ENCODE measurements at regions not wholly inside any gene's neighbourhood (a gene's known extent, or its start where the extent isn't known, plus 50 kb on each side); places are given as distances from the start of the nearest gene placed in this dataset.

DNA sequence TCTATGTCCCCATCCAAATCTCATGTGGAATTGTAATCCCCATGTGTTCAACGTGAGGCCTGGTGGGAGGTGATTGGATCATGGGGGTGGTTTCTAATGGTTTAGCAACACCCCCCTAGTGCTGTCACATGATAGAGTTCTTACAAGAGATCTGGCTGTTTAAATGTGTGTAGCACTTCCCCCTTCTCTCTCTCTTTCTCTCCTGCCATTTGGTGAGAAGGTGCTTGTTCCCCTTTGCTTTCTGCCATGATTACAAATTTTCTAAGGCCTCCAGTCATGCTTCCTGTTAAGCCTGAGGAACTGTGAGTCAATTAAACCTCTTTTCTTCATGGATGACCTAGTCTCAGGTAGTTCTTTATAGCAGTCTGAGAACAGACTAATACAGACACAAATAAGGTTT lies 165.4 kb downstream of the OGFRL1 start:
- H3K27me3 Mint-ChIP-seq (ENCODE audit: insufficient read depth, low read depth), result peaks cover 2% of the 10 kb centered on the region
- H4K20me1 ChIP-seq (ENCODE audit: low read depth), result no peaks in the 10 kb centered on the region
- H3K4me2 ChIP-seq, result no peak overlapping the region
- H3K4me3 ChIP-seq, result no peak overlapping the region
- no peak overlapping the region for H3K27ac Mint-ChIP-seq
- H3K4me1 Mint-ChIP-seq, result peaks cover 4% of the 10 kb centered on the region
- no peaks in the 10 kb centered on the region for H3K79me2 ChIP-seq (ENCODE audit: low read depth)
- no peaks in the 10 kb centered on the region for H3F3A ChIP-seq (ENCODE audit: low read depth)
- H3K27me3 ChIP-seq, result no peaks in the 10 kb centered on the region
- peaks cover 5% of the 10 kb centered on the region for H3K9me3 Mint-ChIP-seq
- no peak overlapping the region for H3K9ac ChIP-seq
- H3K27ac ChIP-seq, result no peak overlapping the region
- H3K4me1 ChIP-seq, result no peaks in the 10 kb centered on the region
- H2AFZ ChIP-seq (replicated peaks), result peak overlapping the region; percentile 61
- H3K36me3 ChIP-seq, result no peaks in the 10 kb centered on the region
- H3K4me3 Mint-ChIP-seq, result no peak overlapping the region
- TF ChIP-seq, protein P1, sequence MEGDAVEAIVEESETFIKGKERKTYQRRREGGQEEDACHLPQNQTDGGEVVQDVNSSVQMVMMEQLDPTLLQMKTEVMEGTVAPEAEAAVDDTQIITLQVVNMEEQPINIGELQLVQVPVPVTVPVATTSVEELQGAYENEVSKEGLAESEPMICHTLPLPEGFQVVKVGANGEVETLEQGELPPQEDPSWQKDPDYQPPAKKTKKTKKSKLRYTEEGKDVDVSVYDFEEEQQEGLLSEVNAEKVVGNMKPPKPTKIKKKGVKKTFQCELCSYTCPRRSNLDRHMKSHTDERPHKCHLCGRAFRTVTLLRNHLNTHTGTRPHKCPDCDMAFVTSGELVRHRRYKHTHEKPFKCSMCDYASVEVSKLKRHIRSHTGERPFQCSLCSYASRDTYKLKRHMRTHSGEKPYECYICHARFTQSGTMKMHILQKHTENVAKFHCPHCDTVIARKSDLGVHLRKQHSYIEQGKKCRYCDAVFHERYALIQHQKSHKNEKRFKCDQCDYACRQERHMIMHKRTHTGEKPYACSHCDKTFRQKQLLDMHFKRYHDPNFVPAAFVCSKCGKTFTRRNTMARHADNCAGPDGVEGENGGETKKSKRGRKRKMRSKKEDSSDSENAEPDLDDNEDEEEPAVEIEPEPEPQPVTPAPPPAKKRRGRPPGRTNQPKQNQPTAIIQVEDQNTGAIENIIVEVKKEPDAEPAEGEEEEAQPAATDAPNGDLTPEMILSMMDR (IDR thresholded peaks at IDR 0.05), result no peak
- TF ChIP-seq EZH2phosphoT487 (IDR thresholded peaks at IDR 0.05) (no peak), EZH2 (IDR thresholded peaks at IDR 0.05) (no peak)
- H3K36me3 Mint-ChIP-seq, result no peaks in the 10 kb centered on the region
- no peaks in the 10 kb centered on the region for H3K9me3 ChIP-seq (ENCODE audit: low read depth)
- DNase-seq (ENCODE audit: low spot score), result no peak

DNA sequence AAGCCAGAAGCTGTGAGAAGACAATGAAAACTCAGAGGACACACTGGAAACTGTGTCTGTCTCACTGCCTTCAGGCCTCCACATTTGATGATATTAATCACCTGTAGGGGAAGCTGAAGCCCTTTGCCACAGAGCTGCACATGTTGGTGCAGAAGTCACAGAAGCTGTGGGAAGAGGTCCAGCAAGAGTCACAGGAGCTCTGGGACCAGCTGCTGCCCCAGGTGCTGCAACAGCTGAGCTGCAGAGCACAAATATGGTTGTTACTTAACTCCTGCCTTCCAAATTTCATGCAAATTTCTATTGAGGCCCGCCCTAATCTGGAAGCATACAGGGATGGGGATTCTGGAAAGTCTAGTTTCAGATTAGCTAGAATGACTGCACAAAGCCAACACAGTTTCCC lies 169.3 kb downstream of the OGFRL1 start:
- Histone ChIP-seq H3K4me2 (no peak overlapping the region), H4K20me1 (ENCODE audit: low read depth) (no peaks in the 10 kb centered on the region), H3K9ac (no peak overlapping the region), H3K4me3 (no peak overlapping the region), H3K36me3 (no peaks in the 10 kb centered on the region), H3K9me3 (ENCODE audit: low read depth) (no peaks in the 10 kb centered on the region), H3K4me1 (no peaks in the 10 kb centered on the region), H3K27ac (no peak overlapping the region), H3F3A (ENCODE audit: low read depth) (no peaks in the 10 kb centered on the region), H2AFZ (replicated peaks) (no peak overlapping the region), H3K79me2 (ENCODE audit: low read depth) (no peaks in the 10 kb centered on the region), H3K27me3 (no peaks in the 10 kb centered on the region)
- Mint-ChIP-seq H3K27me3 (ENCODE audit: insufficient read depth, low read depth) (peaks cover 2% of the 10 kb centered on the region), H3K4me1 (peaks cover 4% of the 10 kb centered on the region), H3K9me3 (peaks cover 10% of the 10 kb centered on the region), H3K4me3 (no peak overlapping the region), H3K27ac (no peak overlapping the region), H3K36me3 (no peaks in the 10 kb centered on the region)
- TF ChIP-seq EZH2 (IDR thresholded peaks at IDR 0.05), result no peak
- DNase-seq (ENCODE audit: low spot score), result no peak

DNA sequence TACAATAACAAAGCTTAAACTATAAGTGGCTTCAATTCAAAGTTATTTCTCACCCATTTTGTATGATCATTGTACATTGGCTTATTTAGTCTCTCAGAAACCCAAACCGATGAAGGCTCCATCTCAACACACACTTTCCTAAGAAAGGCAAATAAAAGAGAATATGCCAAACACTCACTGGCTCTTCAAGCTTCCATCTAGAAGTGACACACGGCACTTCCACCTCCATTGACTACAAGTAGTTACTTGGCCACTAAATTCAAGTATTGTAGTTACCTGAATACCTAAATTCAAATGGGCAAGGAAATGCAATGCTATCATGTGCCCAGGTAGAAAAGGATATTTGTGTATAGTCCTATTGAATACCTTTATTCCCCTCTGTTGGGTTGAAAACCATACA lies 170.6 kb downstream of the OGFRL1 start:
- no peaks in the 10 kb centered on the region for H3K27me3 ChIP-seq
- H3K4me2 ChIP-seq, result no peak overlapping the region
- H3K4me1 ChIP-seq, result no peaks in the 10 kb centered on the region
- H3K36me3 Mint-ChIP-seq, result peaks cover 2% of the 10 kb centered on the region
- no peaks in the 10 kb centered on the region for H3K36me3 ChIP-seq
- no peak overlapping the region for H3K4me3 ChIP-seq
- H3K4me3 Mint-ChIP-seq, result no peak overlapping the region
- no peak overlapping the region for H3K27ac Mint-ChIP-seq
- no peak for DNase-seq (ENCODE audit: low spot score)
- peaks cover 14% of the 10 kb centered on the region for H3K9me3 Mint-ChIP-seq
- peaks cover under 1% of the 10 kb centered on the region for H3K4me1 Mint-ChIP-seq
- no peak overlapping the region for H2AFZ ChIP-seq (replicated peaks)
- H3K27ac ChIP-seq, result no peak overlapping the region
- TF ChIP-seq, protein P1 (IDR thresholded peaks at IDR 0.05), result no peak
- TF ChIP-seq EZH2phosphoT487 (IDR thresholded peaks at IDR 0.05), result no peak
- TF ChIP-seq EZH2 (IDR thresholded peaks at IDR 0.05), result no peak
- H4K20me1 ChIP-seq (ENCODE audit: low read depth), result no peaks in the 10 kb centered on the region
- H3K79me2 ChIP-seq (ENCODE audit: low read depth), result no peaks in the 10 kb centered on the region
- no peaks in the 10 kb centered on the region for H3K9me3 ChIP-seq (ENCODE audit: low read depth)
- H3K9ac ChIP-seq, result no peak overlapping the region
- peaks cover 2% of the 10 kb centered on the region for H3K27me3 Mint-ChIP-seq (ENCODE audit: insufficient read depth, low read depth)
- no peaks in the 10 kb centered on the region for H3F3A ChIP-seq (ENCODE audit: low read depth)

DNA sequence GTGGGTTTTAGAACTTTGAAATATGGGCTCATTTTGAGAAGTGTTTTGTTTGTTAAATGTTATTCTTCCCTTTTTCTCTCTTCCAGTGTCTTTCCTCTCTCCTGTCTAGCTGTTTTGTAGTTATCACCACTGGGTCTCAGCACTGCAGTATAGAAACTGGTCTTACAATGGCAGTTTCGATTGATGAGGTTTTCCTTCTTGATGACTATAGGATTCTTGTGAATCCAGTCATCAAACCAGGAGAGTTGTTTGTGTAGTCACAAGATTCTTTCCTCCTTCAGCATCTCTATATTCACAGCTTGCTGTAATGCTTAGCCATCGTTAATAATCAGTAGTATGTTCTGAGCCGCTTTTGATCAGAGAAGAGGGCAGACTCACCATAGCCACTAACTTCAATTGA lies 172.3 kb downstream of the OGFRL1 start:
- no peak overlapping the region for H3K27ac ChIP-seq
- no peak overlapping the region for H3K4me3 Mint-ChIP-seq
- H2AFZ ChIP-seq (replicated peaks), result no peak overlapping the region
- TF ChIP-seq, protein P1 (IDR thresholded peaks at IDR 0.05), result no peak
- TF ChIP-seq EZH2phosphoT487 (IDR thresholded peaks at IDR 0.05) (no peak), EZH2 (IDR thresholded peaks at IDR 0.05) (no peak)
- no peaks in the 10 kb centered on the region for H3K4me1 Mint-ChIP-seq
- peaks cover 4% of the 10 kb centered on the region for H3K36me3 Mint-ChIP-seq
- H3K9me3 ChIP-seq (ENCODE audit: low read depth), result no peaks in the 10 kb centered on the region
- no peaks in the 10 kb centered on the region for H4K20me1 ChIP-seq (ENCODE audit: low read depth)
- H3F3A ChIP-seq (ENCODE audit: low read depth), result no peaks in the 10 kb centered on the region
- no peaks in the 10 kb centered on the region for H3K36me3 ChIP-seq
- no peak overlapping the region for H3K27ac Mint-ChIP-seq
- peaks cover 23% of the 10 kb centered on the region for H3K9me3 Mint-ChIP-seq
- no peaks in the 10 kb centered on the region for H3K79me2 ChIP-seq (ENCODE audit: low read depth)
- DNase-seq (ENCODE audit: low spot score), result no peak
- H3K4me3 ChIP-seq, result no peak overlapping the region
- no peaks in the 10 kb centered on the region for H3K27me3 ChIP-seq
- no peaks in the 10 kb centered on the region for H3K4me1 ChIP-seq
- no peak overlapping the region for H3K9ac ChIP-seq
- H3K27me3 Mint-ChIP-seq (ENCODE audit: insufficient read depth, low read depth), result peaks cover 2% of the 10 kb centered on the region
- no peak overlapping the region for H3K4me2 ChIP-seq

Measured in neural progenitor cell (in vitro differentiated cells).